ENCODE measurements at regions not wholly inside any gene's neighbourhood (a gene's known extent, or its start where the extent isn't known, plus 50 kb on each side); places are given as distances from the start of the nearest gene placed in this dataset.

- no peak for DNase-seq (ENCODE audit: low spot score)
Observed at GRCh38 chr4:102440498-102440897, 60.7 kb upstream of the NFKB1 start.

- no peak for DNase-seq (ENCODE audit: low spot score)
Observed at GRCh38 chr4:102441978-102442911, 58.9 kb upstream of the NFKB1 start.

GRCh38 chr4:102444752-102445151, 56.4 kb upstream of the NFKB1 start:
- no peak for DNase-seq (ENCODE audit: low spot score)

- DNase-seq (ENCODE audit: low spot score): no peak
Observed at GRCh38 chr4:102445213-102445612, 55.9 kb upstream of the NFKB1 start.

GRCh38 chr4:102447413-102447812, 53.7 kb upstream of the NFKB1 start:
- DNase-seq (ENCODE audit: low spot score): no peak

GRCh38 chr4:102449751-102450352, 51.3 kb upstream of the NFKB1 start:
- peak; percentile 74 for DNase-seq (ENCODE audit: low spot score)

DNA sequence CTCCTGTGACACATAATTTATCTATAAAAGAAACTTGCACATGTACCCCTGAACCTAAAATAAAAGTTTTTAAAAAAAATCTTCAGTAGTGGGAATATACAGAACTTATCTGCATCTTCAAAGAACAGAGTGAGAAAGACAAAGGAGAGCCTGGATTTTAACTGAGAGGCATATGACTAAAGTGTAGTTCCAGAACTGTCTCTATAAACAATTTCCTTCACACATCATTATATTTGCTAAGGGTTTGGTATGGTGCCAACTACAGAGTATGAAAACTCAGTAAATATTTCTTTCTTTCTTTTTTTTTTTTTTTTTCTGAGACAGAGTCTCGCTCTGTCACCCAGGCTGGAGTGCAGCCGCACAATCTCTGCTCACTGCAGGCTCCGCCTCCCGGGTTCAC, 49.9 kb upstream of the NFKB1 start:
- no peak for DNase-seq (ENCODE audit: low spot score)

Measured in kidney tubule cell (primary cell).